H1 (cell line): ENCODE measurements at regions not wholly inside any gene's neighbourhood (a gene's known extent, or its start where the extent isn't known, plus 50 kb on each side); places are given as distances from the start of the nearest gene placed in this dataset.

Experiments
- CTCF ChIA-PET: fragments of 300-600 bp; sonication (Branson Sonifier 250); formaldehyde crosslinking; loops from one replicate; lab custom pipeline; 2021; ENCODE audit not compliant: partially characterized antibody; lab: Charles Lee
- POLR2A ChIA-PET: fragments of 300-600 bp; sonication (Branson Sonifier 250); formaldehyde crosslinking; loops from one replicate; lab custom pipeline; 2021; ENCODE audit warnings: inconsistent platforms; ENCODE audit not compliant: partially characterized antibody; lab: Charles Lee
- DNase-seq, 2 experiments: peaks; one replicate each; pipeline versions ENCODE4 v3.0.0 to v3.0.0-alpha.2; 2010 to 2022; ENCODE audit warnings: low spot score in 2 of 2, low read depth in 1 of 2, mixed read lengths in 1 of 2
- FAIRE-seq: peaks from 2 replicates; lab custom pipeline; 2011; peaks lifted over from hg19 to GRCh38; lab: Jason Lieb, UNC
- H2AFZ ChIP-seq: 2 replicates; pipeline ENCODE4 v1.8.1; 2012; ENCODE audit warnings: low read length, inconsistent platforms
- H2AK5ac ChIP-seq: 2 replicates; pipeline ENCODE4 v1.6.1; 2013; ENCODE audit warnings: low read depth, low read length
- H2BK120ac ChIP-seq: replicated peaks from 2 replicates; pipeline ENCODE3; 2013; ENCODE audit warnings: low read depth, low read length, inconsistent platforms
- H2BK12ac ChIP-seq: 2 replicates; pipeline ENCODE4 v1.6.1; 2013; ENCODE audit warnings: low read depth, low read length
- H2BK15ac ChIP-seq: 2 replicates; pipeline ENCODE4 v1.6.1; 2013; ENCODE audit warnings: low read length
- H2BK20ac ChIP-seq: 2 replicates; pipeline ENCODE4 v1.6.1; 2013; ENCODE audit warnings: low read length
- H2BK5ac ChIP-seq: 2 replicates; pipeline ENCODE4 v1.6.1; 2013; ENCODE audit warnings: low read depth, low read length
- H3K14ac ChIP-seq: 2 replicates; pipeline ENCODE4 v1.6.1; 2013; ENCODE audit warnings: inconsistent platforms; ENCODE audit not compliant: insufficient read length
- H3K18ac ChIP-seq: 2 replicates; pipeline ENCODE4 v1.6.1; 2013; ENCODE audit warnings: low read length; ENCODE audit errors: extremely low read depth
- H3K23ac ChIP-seq: 2 replicates; pipeline ENCODE4 v1.6.1; 2013; ENCODE audit warnings: inconsistent platforms; ENCODE audit not compliant: insufficient read length
- H3K23me2 ChIP-seq: 2 replicates; pipeline ENCODE4 v1.6.1; 2013; ENCODE audit warnings: low read depth, low read length
- H3K27ac ChIP-seq: 2 replicates; pipeline ENCODE4 v1.6.1; 2011; ENCODE audit warnings: low read depth, low read length, inconsistent platforms
- H3K27me3 ChIP-seq, 4 experiments: replicated peaks in 1 of 4; 1 replicate in 1 of 4; 2 replicates in 3 of 4; pipeline versions ENCODE4 v1.6.1 to v1.8.1; 2011 to 2013; ENCODE audit warnings: low read length in 3 of 4, mild to moderate bottlenecking in 3 of 4, inconsistent platforms in 2 of 4, mixed read lengths in 2 of 4, moderate library complexity in 1 of 4; ENCODE audit not compliant: control insufficient read depth in 3 of 4, insufficient read depth in 3 of 4; ENCODE audit errors: extremely low read depth in 1 of 4
- H3K36me3 ChIP-seq, 4 experiments: 2 replicates each; pipeline versions ENCODE4 v1.6.1 to v1.8.1; 2011 to 2013; ENCODE audit warnings: mild to moderate bottlenecking in 4 of 4, low read length in 3 of 4, moderate library complexity in 2 of 4, control low read depth in 1 of 4, inconsistent platforms in 1 of 4; ENCODE audit not compliant: insufficient read depth in 4 of 4, control insufficient read depth in 2 of 4
- H3K4ac ChIP-seq: replicated peaks from 2 replicates; pipeline ENCODE3; 2013; ENCODE audit warnings: low read length, low read depth, mixed read lengths, inconsistent platforms; ENCODE audit not compliant: insufficient read length
- H3K4me1 ChIP-seq, 4 experiments: replicated peaks in 1 of 4; 1 replicate in 1 of 4; 2 replicates in 3 of 4; pipeline versions ENCODE4 v1.6.1 to v1.8.1; 2011 to 2013; ENCODE audit warnings: low read length in 3 of 4, inconsistent platforms in 2 of 4, mixed read lengths in 1 of 4; ENCODE audit not compliant: insufficient read depth in 4 of 4, control insufficient read depth in 3 of 4
- H3K4me2 ChIP-seq, 2 experiments: 2 replicates each; pipeline versions ENCODE4 v1.6.1 to v1.8.1; 2011 to 2013; ENCODE audit warnings: low read depth in 2 of 2, low read length in 2 of 2, control low read depth in 1 of 2, inconsistent platforms in 1 of 2, mild to moderate bottlenecking in 1 of 2; ENCODE audit not compliant: insufficient read depth in 1 of 2
- H3K4me3 ChIP-seq, 4 experiments: fragments of 200-600, 300-600 bp in 1 of 4; sonication (generic), shearing (Covaris generic), sonication (Bioruptor Twin) in 1 of 4; 2 replicates each; pipeline versions ENCODE4 v1.5.1 to v1.8.1; 2011 to 2016; ENCODE audit warnings: low read length in 4 of 4, low read depth in 3 of 4, control low read depth in 2 of 4, inconsistent platforms in 2 of 4, mild to moderate bottlenecking in 2 of 4, mixed read lengths in 1 of 4, moderate library complexity in 1 of 4; ENCODE audit not compliant: insufficient read depth in 2 of 4; ENCODE audit errors: extremely low read depth in 1 of 4
- H3K56ac ChIP-seq: replicated peaks from 2 replicates; pipeline ENCODE3; 2013; ENCODE audit warnings: low read depth, mild to moderate bottlenecking, mixed read lengths, low read length, inconsistent platforms; ENCODE audit not compliant: insufficient read length
- H3K79me1 ChIP-seq: 2 replicates; pipeline ENCODE4 v1.6.1; 2013; ENCODE audit warnings: low read depth, low read length, control low read depth
- H3K79me2 ChIP-seq, 2 experiments: 2 replicates each; pipeline versions ENCODE4 v1.6.1 to v1.8.1; 2012 to 2013; ENCODE audit warnings: low read length in 2 of 2, mild to moderate bottlenecking in 2 of 2, inconsistent platforms in 1 of 2; ENCODE audit not compliant: insufficient read depth in 2 of 2, control insufficient read depth in 1 of 2
- H3K9ac ChIP-seq, 4 experiments: replicated peaks in 1 of 4; 1 replicate in 1 of 4; 2 replicates in 3 of 4; pipeline versions ENCODE4 v1.6.1 to v1.8.1; 2011 to 2013; ENCODE audit warnings: low read depth in 3 of 4, low read length in 3 of 4, control low read depth in 2 of 4, mild to moderate bottlenecking in 2 of 4, moderate library complexity in 2 of 4, inconsistent platforms in 1 of 4; ENCODE audit errors: extremely low read depth in 1 of 4
- H3K9me3 ChIP-seq, 2 experiments: 2 replicates each; pipeline versions ENCODE4 v1.6.1 to v1.8.1; 2012 to 2013; ENCODE audit warnings: mild to moderate bottlenecking in 2 of 2, moderate library complexity in 2 of 2, control low read depth in 1 of 2, inconsistent platforms in 1 of 2, low read depth in 1 of 2, low read length in 1 of 2, mixed read lengths in 1 of 2; ENCODE audit not compliant: insufficient read depth in 2 of 2
- H4K20me1 ChIP-seq, 2 experiments: replicated peaks in 1 of 2; 2 replicates each; pipeline versions ENCODE3 to v1.8.1; 2011 to 2013; ENCODE audit warnings: inconsistent platforms in 2 of 2, low read length in 2 of 2, mild to moderate bottlenecking in 1 of 2; ENCODE audit not compliant: insufficient read depth in 2 of 2, control insufficient read depth in 1 of 2
- H4K5ac ChIP-seq: 2 replicates; pipeline ENCODE4 v1.6.1; 2013; ENCODE audit warnings: low read length, low read depth, mixed read lengths, inconsistent platforms; ENCODE audit not compliant: insufficient read length
- H4K8ac ChIP-seq: 2 replicates; pipeline ENCODE4 v1.8.0; 2013; ENCODE audit warnings: mild to moderate bottlenecking, moderate library complexity, low read length, inconsistent platforms; ENCODE audit not compliant: insufficient read depth; ENCODE audit errors: extremely low read depth
- H4K91ac ChIP-seq: replicated peaks from 2 replicates; pipeline ENCODE3; 2013; ENCODE audit warnings: low read length, mixed read lengths, inconsistent platforms; ENCODE audit not compliant: insufficient read length
- GTF2F1 ChIP-seq: IDR thresholded peaks from 2 replicates; pipeline ENCODE4 v1.6.1; 2012; ENCODE audit warnings: low read depth, low read length, improper control_type of control experiment, borderline replicate concordance
- MAFK ChIP-seq: IDR thresholded peaks from 2 replicates; pipeline ENCODE4 v1.6.1; 2012; ENCODE audit warnings: low read depth, mild to moderate bottlenecking, improper control_type of control experiment, low read length
- RAD21 ChIP-seq, 2 experiments: IDR thresholded peaks in 1 of 2; conservative IDR thresholded peaks in 1 of 2; 2 replicates each; pipeline ENCODE4 v1.6.1; 2011; ENCODE audit warnings: low read depth in 2 of 2, low read length in 2 of 2, improper control_type of control experiment in 1 of 2, inconsistent platforms in 1 of 2, mild to moderate bottlenecking in 1 of 2, moderate library complexity in 1 of 2
- SUZ12 ChIP-seq: fragments of 200-600 bp; sonication (generic); IDR thresholded peaks from 2 replicates; pipeline ENCODE4 v1.6.1; 2012; ENCODE audit warnings: mild to moderate bottlenecking, inconsistent platforms, low read length, moderate library complexity, mixed read lengths
- TBP ChIP-seq: IDR thresholded peaks from 2 replicates; pipeline ENCODE4 v1.6.1; 2011; ENCODE audit warnings: low read depth, low read length, improper control_type of control experiment
- TCF12 ChIP-seq: IDR thresholded peaks from 2 replicates; pipeline ENCODE4 v1.6.1; 2011; ENCODE audit warnings: low read depth, mild to moderate bottlenecking, low read length
- USF2 ChIP-seq: IDR thresholded peaks from 2 replicates; pipeline ENCODE4 v1.6.1; 2011; ENCODE audit warnings: low read length, improper control_type of control experiment
- WGBS, 2 experiments: shearing (Covaris generic) in 1 of 2; methylation state at CpG; one replicate each; pipeline versions ENCODE4 v1.1.6 to v1.1.7; 2013 to 2015; ENCODE audit warnings: low lambda C conversion rate in 2 of 2, mixed read lengths in 2 of 2, inconsistent platforms in 1 of 2, low coverage in 1 of 2, missing lambda C conversion rate in 1 of 2; ENCODE audit not compliant: insufficient replicate concordance in 2 of 2, insufficient coverage in 1 of 2, insufficient read length in 1 of 2; ENCODE audit errors: extremely low coverage in 1 of 2, missing lambda C conversion rate in 1 of 2; 5-methylcytosine and 5-hydroxymethylcytosine counted together
- TF ChIP-seq, protein P1 (sequence below): IDR thresholded peaks from 2 replicates; pipeline ENCODE4 v1.6.1; 2011; ENCODE audit warnings: low read depth, mild to moderate bottlenecking, low read length; ENCODE audit not compliant: insufficient read depth

DNA sequence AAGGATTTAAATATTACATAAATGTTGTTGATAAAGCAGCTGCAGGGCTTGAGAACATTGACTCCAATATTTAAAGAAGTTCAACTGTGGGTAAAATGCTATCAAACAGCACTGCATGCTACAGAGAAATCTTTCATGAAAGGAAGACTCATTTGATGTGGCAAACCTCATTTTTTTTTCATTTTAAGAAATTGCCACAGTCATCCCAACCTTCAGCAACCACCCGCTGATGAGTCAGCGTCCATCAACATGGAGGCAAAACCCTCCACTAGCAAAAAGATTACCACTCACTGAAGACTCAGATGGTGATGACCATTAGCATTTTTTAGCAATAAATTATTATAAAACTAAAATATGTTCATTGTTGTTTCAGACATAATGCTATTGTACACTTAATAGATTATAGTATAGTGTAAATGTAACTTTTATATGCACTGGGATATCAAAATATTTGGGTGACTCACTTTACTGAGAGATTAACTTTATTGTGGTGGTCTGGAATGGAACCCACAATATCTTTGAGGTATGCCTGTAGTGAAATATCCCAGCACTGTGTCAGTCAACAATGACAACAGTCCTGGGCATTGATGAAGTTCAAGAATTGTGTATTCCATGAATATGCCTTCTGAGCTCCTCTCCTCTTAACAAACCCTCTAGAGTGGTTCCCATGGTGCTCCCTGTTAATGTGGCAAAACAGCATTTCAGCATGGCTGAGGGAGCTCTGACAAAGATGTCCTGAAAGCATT is 52.4 kb upstream of the SOX21 start:
- Histone ChIP-seq H3K9me3 (peaks cover 0 to 1% of the 10 kb centered on the region in 2 experiments; a peak in 1 of 4 replicates), H2BK12ac (no peak overlapping the region), H2AFZ (no peak overlapping the region), H2BK20ac (no peak overlapping the region; the same call in 1 of the 2 replicates), H4K91ac (no peak overlapping the region), H2AK5ac (no peak overlapping the region), H3K4me2 (no peak overlapping the region), H3K27ac (no peak overlapping the region), H4K20me1 (no peaks in the 10 kb centered on the region), H3K79me2 (no peaks in the 10 kb centered on the region), H3K23me2 (peaks cover 3% of the 10 kb centered on the region; the same call in 1 of the 2 replicates), H3K27me3 (no peaks in the 10 kb centered on the region), H3K4ac (no peak overlapping the region), H3K4me3 (no peak overlapping the region), H3K36me3 (no peaks in the 10 kb centered on the region), H4K5ac (no peak overlapping the region), H3K18ac (no peak overlapping the region), H3K9ac (no peak overlapping the region), H2BK120ac (no peak overlapping the region), H2BK15ac (no peak overlapping the region), H3K14ac (no peak overlapping the region), H3K79me1 (no peaks in the 10 kb centered on the region), H3K23ac (no peak overlapping the region), H2BK5ac (no peak overlapping the region), H3K56ac (no peak overlapping the region), H3K4me1 (peaks cover 6 to 10% (median 8%) of the 10 kb centered on the region in 4 experiments; a peak in 6 of 7 replicates), H4K8ac (no peak overlapping the region)
- ChIA-PET CTCF (no interaction called here), POLR2A (no interaction called here)
- TF ChIP-seq GTF2F1 (no peak), USF2 (no peak), TBP (no peak), TCF12 (no peak), MAFK (no peak), RAD21 (IDR thresholded peaks at IDR 0.05 in 1 of 2, conservative IDR thresholded peaks at IDR 0.05 in 1 of 2; ENCODE audit: low read depth in 2 of 2, low read length in 2 of 2) (no peak), SUZ12 (no peak)
- TF ChIP-seq, protein P1, sequence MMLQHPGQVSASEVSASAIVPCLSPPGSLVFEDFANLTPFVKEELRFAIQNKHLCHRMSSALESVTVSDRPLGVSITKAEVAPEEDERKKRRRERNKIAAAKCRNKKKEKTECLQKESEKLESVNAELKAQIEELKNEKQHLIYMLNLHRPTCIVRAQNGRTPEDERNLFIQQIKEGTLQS, result no peak
- FAIRE-seq, result no peak
- WGBS, 2 experiments, result 79% methylated on average over 2 of the region's 2 CpGs; no CpG with 5 or more reads in 1 of the 2 experiments
- DNase-seq, result no peak
